GM23248 (cell line): ENCODE measurements at regions not wholly inside any gene's neighbourhood (a gene's known extent, or its start where the extent isn't known, plus 50 kb on each side); places are given as distances from the start of the nearest gene placed in this dataset.

Source experiments
- EZH2 ChIP-seq: fragments of 200-600 bp; sonication (generic); IDR thresholded peaks from 2 replicates; pipeline ENCODE4 v1.6.1; 2018; ENCODE audit warnings: antibody characterized with exemption, mild to moderate bottlenecking; ENCODE audit not compliant: insufficient read depth, poor library complexity, severe bottlenecking
- EZH2phosphoT487 ChIP-seq: fragments of 200-600 bp; sonication (generic); IDR thresholded peaks from 2 replicates; pipeline ENCODE4 v1.6.1; 2018; ENCODE audit warnings: antibody characterized with exemption, moderate library complexity, mild to moderate bottlenecking, low read depth; ENCODE audit not compliant: insufficient read depth

DNA sequence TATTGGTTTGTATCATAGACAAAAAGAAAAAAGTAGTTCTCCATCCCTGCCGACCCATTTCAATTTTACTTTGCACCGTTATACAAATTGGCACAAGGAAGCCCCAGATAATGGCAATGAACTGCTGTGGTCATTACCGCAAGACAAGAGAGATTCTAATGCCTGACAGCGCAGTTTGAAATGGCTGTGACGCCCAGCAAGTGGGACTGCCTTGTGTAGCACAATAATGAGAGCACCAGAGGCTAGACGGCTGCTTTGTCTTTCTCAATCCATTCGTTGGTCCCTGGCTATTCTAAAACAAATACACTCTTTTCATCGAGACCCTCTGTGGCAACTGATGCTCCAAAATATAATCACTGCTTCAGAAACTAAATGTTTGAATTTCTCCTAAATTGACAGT, 192.4 kb upstream of the NEIL3 start:
- TF ChIP-seq EZH2, result no peak
- no peak for TF ChIP-seq EZH2phosphoT487
